GM12891 (cell line): ENCODE measurements at regions not wholly inside any gene's neighbourhood (a gene's known extent, or its start where the extent isn't known, plus 50 kb on each side); places are given as distances from the start of the nearest gene placed in this dataset.
"Not testable (repeated sequence)": the region's sequence is repeated elsewhere in the genome, so short reads cannot be mapped to it uniquely, and the experiment has no call there.

Experiments used
- DNase-seq: peaks from one replicate; pipeline ENCODE4 v3.0.0; 2011; ENCODE audit warnings: low spot score; ENCODE audit not compliant: insufficient read length
- FAIRE-seq: peaks from 2 replicates; lab custom pipeline; 2011; peaks lifted over from hg19 to GRCh38; lab: Jason Lieb, UNC
- PAX5 ChIP-seq: IDR thresholded peaks from 2 replicates; pipeline ENCODE4 v1.6.1; 2011; ENCODE audit warnings: low read length, moderate library complexity, mild to moderate bottlenecking; ENCODE audit not compliant: insufficient read depth, severe bottlenecking
- POLR2A ChIP-seq: IDR thresholded peaks from 2 replicates; pipeline ENCODE4 v1.6.1; 2011; ENCODE audit warnings: low read depth, low read length, control low read depth
- POLR2AphosphoS5 ChIP-seq: IDR thresholded peaks from 2 replicates; pipeline ENCODE4 v1.6.1; 2011; ENCODE audit warnings: low read depth, low read length, control low read depth
- POU2F2 ChIP-seq: IDR thresholded peaks from 2 replicates; pipeline ENCODE4 v1.6.1; 2011; ENCODE audit warnings: low read depth, mild to moderate bottlenecking, control low read depth, low read length, moderate library complexity
- SPI1 ChIP-seq: IDR thresholded peaks from 2 replicates; pipeline ENCODE4 v1.6.1; 2011; ENCODE audit warnings: low read depth, low read length, control low read depth
- TAF1 ChIP-seq: IDR thresholded peaks from 2 replicates; pipeline ENCODE4 v1.6.1; 2011; ENCODE audit warnings: low read depth, low read length, control low read depth

DNA sequence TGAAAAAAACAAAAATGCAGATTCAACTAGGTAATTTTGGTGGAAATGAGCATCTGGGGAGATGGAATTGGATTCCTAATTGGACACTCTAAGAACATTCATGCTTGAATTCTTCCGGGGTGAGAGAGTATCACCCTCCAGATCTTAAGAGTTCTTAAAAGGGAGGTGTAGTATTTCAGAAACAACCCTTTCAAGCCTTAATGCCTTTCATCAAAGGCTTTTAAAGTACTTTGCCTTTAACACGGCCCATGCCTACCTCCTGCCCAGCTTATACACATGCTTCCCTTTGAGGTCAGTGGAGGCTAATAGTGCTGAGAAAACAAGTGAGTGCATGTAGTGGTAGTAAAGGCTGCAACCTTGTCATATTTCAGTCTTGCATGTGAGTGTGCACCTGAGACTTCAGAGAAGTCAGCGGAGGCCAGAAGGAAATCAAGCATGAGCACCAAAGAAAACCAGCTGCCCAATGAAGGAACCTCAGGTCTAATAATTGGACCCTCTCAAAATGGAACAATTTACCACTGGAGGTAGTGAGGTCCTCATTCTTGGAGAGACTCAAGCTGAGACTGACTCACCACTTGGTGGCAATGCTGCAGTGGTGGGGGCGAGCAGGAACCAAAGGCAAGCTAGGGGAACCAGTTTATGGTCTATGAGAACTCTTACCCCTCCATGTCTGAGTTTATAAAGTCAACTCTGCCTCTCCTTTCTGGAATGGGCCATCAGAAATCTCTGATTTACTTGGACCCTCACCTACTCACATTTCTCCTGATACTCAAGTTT, 98.4 kb upstream of the GDNF start:
- FAIRE-seq (no peak), DNase-seq (no peak)

DNA sequence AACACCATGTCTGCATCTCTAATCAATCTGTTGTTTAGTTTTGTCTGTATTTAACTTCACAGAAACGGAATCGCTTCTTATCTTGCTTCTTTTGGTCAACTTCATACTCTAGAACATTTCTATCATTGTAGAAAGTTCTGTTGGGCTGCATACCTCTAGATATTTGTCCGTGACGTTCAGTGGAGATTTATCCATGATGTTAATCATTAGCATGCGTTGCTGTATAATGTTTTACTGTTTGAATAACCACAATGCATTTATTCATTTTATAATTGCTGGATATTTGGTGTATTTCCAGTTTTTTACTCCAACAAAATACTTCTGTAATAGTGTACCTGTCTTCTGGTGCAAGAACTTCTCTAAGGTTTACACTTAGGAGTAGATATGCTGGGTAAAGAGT, 96.2 kb upstream of the GDNF start:
- FAIRE-seq = no peak
- DNase-seq = no peak

More for the DNA sequence above, 98.4 kb upstream of the GDNF start:
- TF ChIP-seq TAF1 (no peak), POLR2A (no peak), PAX5 (no peak), SPI1 (no peak), POU2F2 (no peak), POLR2AphosphoS5 (no peak)

DNA sequence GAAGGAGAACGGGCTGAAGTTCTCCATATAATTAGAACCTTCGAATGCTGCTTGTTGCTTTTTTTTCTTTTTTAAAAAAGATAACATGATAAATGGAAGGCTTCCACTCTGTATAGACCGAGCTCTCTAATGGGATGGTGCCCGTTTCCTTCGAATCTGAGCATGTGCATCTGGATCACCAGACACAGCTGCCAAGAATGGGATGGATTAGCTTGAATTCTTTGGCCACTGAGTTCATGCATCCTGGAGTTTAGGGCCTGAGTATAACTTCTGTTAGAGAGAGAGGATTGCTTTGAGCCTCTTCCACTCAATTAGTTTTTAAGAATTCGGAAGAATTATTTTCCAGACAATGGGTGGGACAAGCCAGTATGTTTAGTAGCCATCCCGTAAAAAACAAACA, 93.7 kb upstream of the GDNF start:
- TF ChIP-seq POU2F2 (no peak), PAX5 (no peak), POLR2A (no peak), POLR2AphosphoS5 (no peak), TAF1 (no peak), SPI1 (no peak)
- no peak for DNase-seq
- FAIRE-seq = no peak

More for the DNA sequence above, 96.2 kb upstream of the GDNF start:
- TF ChIP-seq SPI1 = no peak
- TF ChIP-seq POU2F2 = no peak
- no peak for TF ChIP-seq PAX5
- no peak for TF ChIP-seq TAF1
- no peak for TF ChIP-seq POLR2A
- no peak for TF ChIP-seq POLR2AphosphoS5

DNA sequence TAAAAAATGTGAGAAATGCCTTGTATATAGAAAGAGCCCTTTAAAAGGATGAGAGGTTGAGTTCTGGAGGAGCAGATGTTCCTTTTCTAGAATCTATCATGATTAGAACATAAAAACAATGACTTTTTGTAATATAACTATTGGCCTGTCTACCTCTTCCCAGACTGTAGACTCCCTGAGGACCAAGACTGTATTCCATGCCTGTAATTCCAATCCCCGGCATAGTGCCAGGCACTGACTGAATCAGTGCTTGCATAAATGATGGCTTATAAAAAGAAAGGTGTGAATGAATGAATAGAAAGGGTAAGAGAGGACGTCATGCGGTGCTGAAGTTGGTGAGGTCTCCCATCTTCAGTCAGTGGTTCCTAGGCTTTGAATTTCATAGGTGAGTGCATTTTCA, 92.6 kb upstream of the GDNF start:
- no peak for FAIRE-seq
- no peak for DNase-seq
- TF ChIP-seq POLR2A (no peak), POLR2AphosphoS5 (no peak), SPI1 (no peak), POU2F2 (no peak), PAX5 (no peak), TAF1 (no peak)

DNA sequence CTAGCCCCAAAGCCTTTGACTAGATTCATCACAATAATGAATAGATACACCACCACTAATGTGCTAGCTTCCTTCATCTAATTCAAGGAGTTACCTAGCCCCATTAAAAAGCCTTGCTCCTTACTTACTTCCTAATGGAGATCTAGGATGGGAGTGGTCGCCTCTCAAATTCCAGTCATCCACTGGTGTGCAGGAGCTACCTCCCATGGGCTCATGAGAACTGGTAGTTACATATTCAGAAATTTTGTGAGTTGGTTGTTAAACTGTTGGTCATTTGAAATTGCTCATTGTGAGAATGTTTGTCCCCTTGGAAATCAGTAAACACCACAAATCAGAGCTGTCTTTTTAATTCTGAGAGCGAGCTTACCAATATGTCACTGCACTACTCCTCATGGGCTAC, 91.7 kb upstream of the GDNF start:
- no peak for DNase-seq
- FAIRE-seq = no peak
- no peak for TF ChIP-seq TAF1
- no peak for TF ChIP-seq POLR2AphosphoS5
- TF ChIP-seq SPI1 = no peak
- TF ChIP-seq POLR2A = no peak

DNA sequence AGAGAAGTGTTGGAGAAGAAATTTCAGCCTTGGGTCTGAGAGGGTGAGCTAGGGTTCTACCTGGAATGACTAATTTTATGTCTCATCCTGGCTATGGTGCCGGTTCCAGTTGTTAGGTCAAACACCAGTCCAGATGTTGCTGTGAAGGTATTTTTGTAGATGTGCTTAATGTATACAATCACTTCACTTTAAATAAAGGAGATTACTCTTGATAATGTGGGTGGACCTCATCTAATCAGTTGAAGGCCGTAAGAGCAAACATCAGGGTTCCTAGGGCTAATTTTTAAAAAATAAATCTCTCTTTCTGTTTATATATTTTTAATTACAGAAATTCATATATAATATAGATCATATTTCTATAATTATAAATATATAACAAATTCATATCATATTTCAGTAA, 90.5 kb upstream of the GDNF start:
- FAIRE-seq (no peak), DNase-seq (no peak)
- TF ChIP-seq POU2F2 = no peak
- TF ChIP-seq PAX5 = no peak
- TF ChIP-seq SPI1 = no peak
- TF ChIP-seq TAF1 = no peak
- no peak for TF ChIP-seq POLR2AphosphoS5
- no peak for TF ChIP-seq POLR2A

DNA sequence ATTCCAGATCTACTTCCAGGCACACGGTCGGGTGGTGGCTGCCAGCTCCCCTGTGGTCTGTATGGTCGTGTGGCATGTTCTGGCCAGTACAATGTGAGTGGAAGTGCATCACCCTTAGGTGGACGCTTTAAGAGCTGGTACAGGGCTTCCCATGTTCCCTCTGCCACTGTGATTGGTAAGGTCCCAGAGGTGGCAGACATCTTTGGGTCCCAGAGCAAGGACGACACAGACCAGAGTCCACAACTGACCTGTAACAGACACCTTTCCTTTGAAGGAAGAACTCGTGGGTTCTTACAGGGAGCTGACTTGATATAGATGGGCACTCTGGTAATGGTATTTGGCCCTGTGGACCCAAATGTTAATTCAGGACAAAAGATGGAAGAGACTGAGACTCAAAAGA, 90.0 kb upstream of the GDNF start:
- DNase-seq (no peak), FAIRE-seq (no peak)
- no peak for TF ChIP-seq TAF1
- TF ChIP-seq POLR2A = no peak
- TF ChIP-seq PAX5 = no peak
- no peak for TF ChIP-seq SPI1
- no peak for TF ChIP-seq POU2F2
- no peak for TF ChIP-seq POLR2AphosphoS5

DNA sequence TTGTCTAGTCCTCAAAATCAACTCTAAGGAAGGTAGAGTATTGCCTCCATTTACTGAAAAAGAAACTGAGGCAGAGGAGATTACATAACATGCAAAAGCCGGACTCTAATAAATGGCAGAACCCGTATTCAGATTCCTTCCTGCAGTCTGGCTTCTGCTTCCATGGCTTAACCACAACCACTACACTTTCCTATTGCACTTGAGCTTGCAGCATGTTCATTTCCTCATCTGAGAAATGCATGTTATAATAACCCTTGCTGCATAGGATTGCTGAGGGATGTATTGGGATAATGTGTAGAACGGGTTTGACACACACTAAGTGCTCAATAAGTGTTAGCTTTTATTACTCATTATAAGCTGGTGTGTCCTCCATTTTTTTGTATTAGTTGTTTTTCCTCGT, 87.9 kb upstream of the GDNF start:
- FAIRE-seq = not testable (repeated sequence)

DNA sequence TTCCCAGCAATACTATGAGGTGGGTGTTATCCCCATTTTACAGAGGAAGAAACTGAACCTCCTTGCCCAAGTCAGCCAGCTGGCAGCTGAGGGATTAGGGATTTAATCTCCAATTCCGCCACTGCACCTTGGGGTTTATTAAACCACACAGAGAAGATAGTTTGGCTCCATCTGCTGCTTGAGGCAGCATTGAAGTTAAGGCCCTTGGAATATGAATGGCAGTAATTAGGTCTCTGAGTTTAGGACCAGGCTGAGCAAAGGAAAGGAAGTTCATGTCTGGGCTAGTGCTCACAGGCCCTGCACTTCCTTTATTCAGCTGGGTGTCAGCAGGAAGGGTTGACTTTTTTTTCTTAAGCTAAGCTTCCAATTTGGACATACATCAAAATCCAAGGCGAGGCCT, 86.9 kb upstream of the GDNF start:
- TF ChIP-seq POLR2A (no peak), PAX5 (no peak), POLR2AphosphoS5 (no peak), SPI1 (no peak), POU2F2 (no peak), TAF1 (no peak)
- DNase-seq (no peak), FAIRE-seq (no peak)

More for the DNA sequence above, 87.9 kb upstream of the GDNF start:
- DNase-seq = not testable (repeated sequence)

DNA sequence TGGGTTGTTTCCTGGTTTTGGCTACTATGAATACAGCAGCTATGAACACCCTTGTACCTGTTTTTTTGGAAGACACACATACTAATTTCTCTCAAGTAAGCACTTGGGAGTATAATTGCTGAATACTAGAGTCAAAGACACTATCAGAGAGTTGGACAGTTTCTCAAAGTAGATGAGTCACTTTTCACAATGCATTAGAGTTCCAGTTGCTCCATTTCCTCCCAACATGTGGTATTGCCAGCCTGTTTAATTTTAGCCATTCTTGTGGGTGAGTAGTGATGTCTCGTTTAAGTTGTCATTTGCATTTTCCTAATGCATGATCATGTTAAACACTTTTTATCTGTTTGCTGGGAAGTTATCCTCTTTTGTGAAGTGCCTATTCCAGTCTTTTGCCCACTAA, 81.6 kb upstream of the GDNF start:
- FAIRE-seq (no peak), DNase-seq (no peak)
- TF ChIP-seq POLR2AphosphoS5 (no peak), TAF1 (no peak), PAX5 (no peak), POU2F2 (no peak), POLR2A (no peak)

DNA sequence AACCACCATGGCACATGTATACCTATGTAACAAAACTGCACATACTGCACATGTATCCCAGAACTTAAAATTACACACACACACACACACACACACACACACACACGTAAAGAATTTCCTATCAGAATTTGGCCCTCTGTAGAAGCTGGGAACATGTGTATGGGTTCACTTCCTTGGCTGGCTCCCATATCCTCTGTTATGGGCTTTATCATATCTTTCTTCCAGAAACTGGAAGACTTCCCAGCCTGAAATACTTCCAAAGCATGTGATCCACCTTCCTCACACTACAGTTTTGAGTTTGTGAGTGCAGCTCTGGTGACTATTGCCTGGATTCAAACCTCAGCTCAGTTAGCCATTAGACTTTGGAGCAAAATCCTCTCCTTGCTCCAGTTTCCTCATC, 78.6 kb upstream of the GDNF start:
- no peak for TF ChIP-seq POLR2AphosphoS5
- no peak for TF ChIP-seq POU2F2
- TF ChIP-seq SPI1 = no peak
- no peak for FAIRE-seq
- no peak for DNase-seq
